ENCODE measurements at regions not wholly inside any gene's neighbourhood (a gene's known extent, or its start where the extent isn't known, plus 50 kb on each side); places are given as distances from the start of the nearest gene placed in this dataset.

GRCh38 chr3:94512876-94513275, 450.0 kb downstream of the NSUN3 start:
- TF ChIP-seq CTCF (conservative IDR thresholded peaks at IDR 0.05; ENCODE audit: low read depth, low read length) = no peak
- no peak for TF ChIP-seq EZH2 (IDR thresholded peaks at IDR 0.05; ENCODE audit: borderline replicate concordance, low read depth, low read length, poor library complexity, severe bottlenecking)

All from A673 (cell line).